H1 (cell line): ENCODE measurements at regions not wholly inside any gene's neighbourhood (a gene's known extent, or its start where the extent isn't known, plus 50 kb on each side); places are given as distances from the start of the nearest gene placed in this dataset.

Experiments used
- EGR1 ChIP-seq: IDR thresholded peaks from 2 replicates; pipeline ENCODE4 v1.6.1; 2011; ENCODE audit warnings: low read depth, low read length, borderline replicate concordance
- EZH2 ChIP-seq: fragments of 200-600 bp; sonication (generic); IDR thresholded peaks from 2 replicates; pipeline ENCODE4 v1.7.1; 2012; ENCODE audit warnings: low read depth, mild to moderate bottlenecking, moderate library complexity, low read length, inconsistent platforms; ENCODE audit not compliant: severe bottlenecking

GRCh38 chr4:128381748-128382559, 94.3 kb upstream of the PGRMC2 start (continued):
- TF ChIP-seq EGR1 (no peak), EZH2 (no peak)
